ENCODE measurements at regions not wholly inside any gene's neighbourhood (a gene's known extent, or its start where the extent isn't known, plus 50 kb on each side); places are given as distances from the start of the nearest gene placed in this dataset.

DNA sequence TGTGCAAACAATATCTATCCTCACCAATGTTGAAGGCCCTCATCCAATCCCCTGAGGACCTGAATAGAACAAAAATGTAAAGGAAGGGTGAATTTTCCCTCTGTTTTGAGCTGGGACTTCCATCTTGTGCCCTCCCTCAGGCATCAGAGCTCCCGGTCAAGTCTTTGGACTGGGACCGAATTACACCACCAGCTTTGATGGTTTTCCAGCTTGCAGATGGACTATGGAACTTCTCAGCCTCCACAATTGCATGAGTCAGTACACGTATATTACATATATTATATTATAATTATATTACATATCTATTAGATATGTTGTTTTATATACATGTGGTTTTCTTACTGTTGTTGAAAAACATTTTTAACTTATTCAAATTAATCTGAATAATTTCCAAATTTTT is 496.4 kb downstream of the CMPK2 start:
- DNase-seq = no peak

DNA sequence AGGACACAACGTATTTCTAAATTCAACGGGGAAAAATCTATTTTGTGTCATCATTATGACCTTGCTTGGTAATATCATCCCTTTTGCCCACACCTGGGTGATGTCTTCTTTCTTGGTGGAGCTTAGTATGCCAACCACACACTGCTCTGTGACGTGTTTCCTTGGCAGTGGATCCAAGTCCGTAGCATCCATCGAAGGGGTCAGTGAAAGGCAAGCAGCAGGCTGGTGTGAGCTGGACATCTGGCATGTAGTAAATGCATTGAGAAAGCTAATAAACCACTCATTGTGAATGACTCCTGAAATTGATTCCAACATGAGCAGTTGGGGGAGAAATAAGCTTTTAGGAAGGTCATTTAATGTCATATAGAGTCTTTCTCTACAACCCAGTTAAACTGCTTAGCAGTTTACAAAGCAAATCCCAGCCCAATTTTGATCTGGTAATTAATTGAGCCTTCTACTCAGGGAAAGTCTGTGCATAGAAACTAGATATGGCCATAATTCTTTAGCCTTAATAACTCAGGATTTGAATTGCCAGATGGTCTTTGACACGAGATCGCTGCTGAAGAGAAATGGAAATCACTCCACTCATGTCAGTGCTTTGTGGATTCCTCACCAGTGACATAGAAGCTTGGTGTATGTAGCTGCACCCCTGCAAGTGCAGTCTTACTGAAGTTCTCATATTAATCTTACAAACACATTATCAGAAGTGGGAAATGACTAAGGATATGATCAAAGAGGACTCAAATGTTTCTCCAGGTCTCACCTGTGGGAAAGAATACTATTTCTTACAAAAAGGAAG is 494.8 kb downstream of the CMPK2 start:
- no peak for DNase-seq

DNA sequence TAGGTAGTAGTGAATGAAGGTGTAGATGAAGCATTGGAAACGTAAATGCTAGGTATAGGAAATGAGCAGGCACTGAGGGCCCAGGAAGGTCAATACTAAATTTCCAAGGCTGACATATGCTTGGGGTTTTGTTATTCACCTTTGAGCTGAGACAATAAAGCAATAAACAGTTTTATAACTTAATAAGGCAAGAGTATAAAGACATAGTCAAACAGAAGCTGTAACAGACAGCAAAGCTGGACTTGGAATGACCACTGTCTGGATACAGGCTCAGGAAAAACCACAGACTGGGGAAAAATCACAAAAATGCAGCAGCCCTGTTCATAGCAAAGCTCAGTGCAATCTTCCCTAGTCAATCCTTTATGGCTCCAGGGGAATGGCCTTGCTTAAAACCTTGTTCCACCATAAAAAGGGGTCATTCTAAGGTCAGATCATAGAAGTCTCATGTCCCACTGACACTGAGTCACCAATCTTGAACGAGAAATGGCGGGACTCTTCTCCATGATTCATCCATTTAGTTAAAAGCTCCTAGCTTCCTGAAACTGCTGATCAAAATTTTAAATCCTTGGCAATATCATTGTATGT is 493.3 kb downstream of the CMPK2 start:
- DNase-seq = no peak

DNA sequence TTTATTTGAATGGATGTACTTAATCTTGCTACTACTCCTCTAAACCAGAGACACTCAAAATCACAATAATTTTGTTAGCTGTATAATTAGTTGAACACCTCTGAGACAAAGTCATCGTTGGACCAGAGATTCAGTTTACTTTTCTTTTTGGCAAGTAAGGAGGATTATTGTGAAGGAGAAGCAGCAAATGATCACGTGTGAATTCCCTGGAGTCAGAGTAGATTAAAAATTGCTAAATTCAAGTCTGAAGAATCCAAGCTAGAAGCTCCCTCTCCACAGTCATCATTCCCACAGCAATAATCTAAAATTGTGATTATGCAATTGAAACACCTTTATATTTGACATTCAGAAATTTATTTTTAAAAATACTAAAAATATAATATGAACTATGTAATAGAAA is 484.4 kb downstream of the CMPK2 start:
- DNase-seq = no peak

DNA sequence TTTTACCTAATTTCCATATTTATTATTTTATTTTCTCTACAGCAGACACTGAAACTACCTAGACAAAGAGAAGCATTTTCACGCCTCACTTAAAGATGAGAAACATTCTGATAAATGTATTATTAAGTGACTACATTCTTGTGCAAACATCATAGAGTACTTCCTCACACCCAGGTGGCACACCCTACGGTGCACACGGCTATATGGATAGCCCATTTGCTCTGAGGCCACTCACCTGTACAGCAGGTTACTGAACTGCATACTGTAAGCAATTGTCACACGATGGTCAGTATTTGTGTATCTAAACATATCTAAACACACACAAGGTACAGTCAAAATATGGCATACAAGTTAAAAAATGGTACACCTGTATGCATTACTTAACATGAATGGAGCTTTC is 481.4 kb downstream of the CMPK2 start:
- no peak for DNase-seq

DNA sequence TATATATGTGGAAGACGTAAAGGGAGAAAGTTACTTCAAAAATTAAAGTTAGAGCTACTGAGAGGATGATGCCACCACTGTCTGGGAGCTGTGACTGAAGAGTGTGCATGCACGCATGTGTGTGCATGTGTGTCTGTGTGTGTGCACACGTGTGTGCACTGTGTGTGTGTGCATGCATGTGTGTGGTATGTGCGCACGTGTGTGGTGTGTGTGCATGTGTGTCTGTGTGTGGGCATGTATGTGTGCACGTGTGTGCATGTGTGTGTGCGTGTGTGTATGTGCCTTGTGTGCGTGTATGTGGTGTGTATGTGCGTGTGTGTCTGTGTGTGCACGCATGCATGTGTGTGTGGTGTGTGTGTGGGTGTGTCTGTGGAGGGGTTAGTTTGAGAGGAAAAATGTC is 473.4 kb downstream of the CMPK2 start:
- DNase-seq = no peak

DNA sequence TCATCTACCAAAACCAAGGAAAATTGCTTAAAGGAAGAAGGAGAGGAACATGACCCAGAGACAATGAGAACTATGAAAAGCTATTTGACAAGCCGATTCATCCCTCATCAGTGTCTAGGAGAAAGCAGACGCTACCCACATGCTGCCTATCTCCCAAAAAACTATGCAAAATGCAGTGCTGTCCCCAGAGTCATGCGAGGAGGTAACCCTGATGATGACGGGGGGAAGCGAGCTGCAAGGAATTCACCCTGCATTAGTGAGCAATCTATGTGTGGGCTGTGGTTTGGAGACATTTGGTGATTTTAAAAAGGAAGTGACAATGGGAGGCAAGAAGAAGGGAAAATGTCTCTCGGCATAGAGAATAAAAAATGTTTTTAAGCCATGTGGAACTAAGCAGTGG is 472.7 kb downstream of the CMPK2 start:
- no peak for DNase-seq

DNA sequence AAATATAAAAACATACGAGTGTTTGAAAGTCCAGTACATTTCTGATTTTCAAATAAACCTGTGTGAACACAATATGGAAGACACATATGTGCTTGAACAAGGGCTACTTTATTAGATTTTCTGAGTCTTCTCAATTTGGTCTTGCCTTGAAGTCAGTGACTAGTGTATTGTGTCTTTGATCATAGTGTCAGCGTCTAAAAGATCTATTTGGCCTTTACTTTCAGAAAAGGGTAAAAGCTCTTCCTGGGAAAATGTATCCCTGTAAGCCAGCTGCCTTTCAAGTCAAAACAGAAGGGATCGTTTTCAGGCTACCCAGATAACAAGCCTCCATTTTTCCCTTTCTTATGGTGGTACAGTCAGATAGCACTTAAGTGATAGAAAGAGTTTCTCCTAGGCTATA is 471.9 kb downstream of the CMPK2 start:
- DNase-seq = no peak

DNA sequence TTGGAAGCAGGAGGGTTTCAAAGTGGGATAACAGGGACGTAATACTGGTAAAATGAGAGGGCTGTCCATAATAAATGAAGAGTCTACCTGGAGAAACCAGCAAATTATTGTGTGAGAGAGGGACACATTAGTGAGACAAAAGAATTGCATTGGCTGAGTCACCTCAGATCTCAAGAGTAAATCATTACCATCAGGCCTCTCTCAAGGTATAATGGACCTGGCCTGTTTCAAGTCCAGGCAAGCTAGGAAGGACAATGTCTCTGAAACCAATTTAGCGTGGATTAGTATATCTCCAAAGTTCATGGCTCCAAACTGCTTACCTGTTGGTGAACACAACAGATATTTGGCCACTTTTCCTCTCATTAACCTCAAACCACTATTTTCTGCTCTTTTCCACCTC is 471.4 kb downstream of the CMPK2 start:
- DNase-seq = no peak

DNA sequence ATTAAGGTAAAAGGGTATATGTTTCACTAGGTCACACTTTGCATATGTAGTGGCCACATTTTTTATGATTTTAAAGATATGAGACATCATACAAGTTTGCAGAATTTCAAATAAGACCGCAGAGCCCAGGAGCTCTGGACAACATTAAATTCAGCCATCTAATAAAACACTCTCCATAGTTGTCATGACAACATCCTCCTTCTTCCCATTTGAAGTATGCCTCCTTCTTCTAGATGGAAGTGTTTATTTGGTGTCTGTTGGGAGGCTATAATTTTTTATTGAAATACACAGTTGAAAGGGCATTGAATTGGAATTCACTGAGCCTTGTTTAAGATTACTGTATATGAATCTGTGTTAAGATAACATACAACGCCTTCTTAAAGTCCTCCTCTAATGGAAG is 467.3 kb downstream of the CMPK2 start:
- no peak for DNase-seq

DNA sequence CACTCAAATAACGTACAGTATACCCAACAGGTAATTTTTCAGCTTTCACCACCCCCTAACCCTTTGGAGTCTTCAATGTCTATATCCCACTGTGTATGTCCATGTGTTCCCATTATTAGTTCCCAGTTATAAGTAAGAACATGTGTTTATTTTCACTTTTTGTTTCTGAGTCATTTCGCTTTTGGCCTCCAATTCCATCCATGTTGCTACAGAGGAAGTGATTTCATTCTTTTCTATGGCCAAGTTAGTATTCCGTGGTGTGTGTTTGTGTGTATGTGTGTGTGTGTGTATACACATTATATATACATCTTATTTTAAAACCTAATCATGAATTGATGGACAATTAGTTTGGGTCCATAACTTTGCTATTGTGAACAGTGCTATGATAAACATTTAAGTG is 464.4 kb downstream of the CMPK2 start:
- DNase-seq = no peak

DNA sequence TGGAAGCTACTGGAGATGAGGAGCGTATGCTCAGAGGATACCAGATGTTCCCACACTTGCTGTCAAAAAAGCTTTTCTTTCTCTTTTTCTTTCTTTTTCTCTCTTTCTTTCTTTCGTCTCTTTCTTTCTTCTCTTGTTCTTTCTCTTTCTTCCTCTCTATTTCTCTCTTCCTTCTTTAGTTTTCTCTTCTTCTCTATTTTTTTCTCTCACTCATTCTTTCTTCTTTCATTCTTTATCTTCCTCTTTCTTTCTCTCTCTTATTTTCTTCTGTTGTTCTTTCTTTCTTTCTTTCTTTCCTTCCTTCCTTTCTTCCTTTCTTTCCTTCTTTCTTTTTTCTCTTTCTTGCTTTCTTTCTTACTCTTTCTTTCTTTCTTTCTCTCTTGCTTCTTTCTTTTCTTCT is 457.6 kb downstream of the CMPK2 start:
- DNase-seq = no peak

DNA sequence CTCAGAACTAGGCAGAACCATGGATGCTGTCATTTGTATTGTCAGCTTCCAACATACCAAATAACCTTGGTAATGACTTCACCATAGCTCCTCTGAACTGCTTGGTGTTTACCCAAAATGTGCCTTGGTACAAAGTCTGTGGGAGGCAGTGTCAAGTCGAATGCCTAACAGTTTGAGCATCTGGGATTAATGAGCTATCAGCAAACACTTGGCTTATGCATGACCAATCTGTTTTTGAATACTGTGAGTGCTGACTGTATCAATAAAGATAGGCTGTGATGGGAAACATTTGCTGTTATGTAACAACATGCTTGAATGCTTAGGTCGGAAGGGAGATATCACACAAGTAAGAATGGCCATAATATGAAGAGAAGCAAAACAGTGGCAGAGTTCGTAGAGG is 455.4 kb downstream of the CMPK2 start:
- no peak for DNase-seq

DNA sequence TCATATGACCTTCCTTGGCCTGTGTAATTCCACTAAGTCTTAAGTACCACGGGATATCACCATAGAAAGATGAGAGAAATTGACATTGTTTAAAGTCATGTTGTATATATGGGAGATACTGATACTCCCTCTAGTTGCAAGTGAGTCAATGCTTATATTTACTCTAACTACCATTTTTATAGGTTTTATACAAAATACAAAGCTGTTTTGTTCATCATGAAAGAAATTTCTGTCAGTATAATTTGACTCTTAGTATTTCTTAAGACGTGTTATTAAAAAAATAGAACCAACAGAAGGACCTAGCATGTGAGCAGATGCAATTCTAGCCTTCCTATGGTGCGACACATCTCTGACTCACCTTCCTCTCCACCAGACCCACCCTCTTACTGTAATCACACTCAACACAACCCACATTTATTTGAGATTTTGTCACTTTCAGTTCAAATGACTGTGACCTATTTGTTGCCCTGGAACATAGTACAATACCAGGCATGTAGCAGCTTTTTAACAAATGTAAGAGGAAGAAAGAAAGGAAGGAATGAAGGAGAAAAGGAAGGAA is 453.1 kb downstream of the CMPK2 start:
- no peak for DNase-seq

DNA sequence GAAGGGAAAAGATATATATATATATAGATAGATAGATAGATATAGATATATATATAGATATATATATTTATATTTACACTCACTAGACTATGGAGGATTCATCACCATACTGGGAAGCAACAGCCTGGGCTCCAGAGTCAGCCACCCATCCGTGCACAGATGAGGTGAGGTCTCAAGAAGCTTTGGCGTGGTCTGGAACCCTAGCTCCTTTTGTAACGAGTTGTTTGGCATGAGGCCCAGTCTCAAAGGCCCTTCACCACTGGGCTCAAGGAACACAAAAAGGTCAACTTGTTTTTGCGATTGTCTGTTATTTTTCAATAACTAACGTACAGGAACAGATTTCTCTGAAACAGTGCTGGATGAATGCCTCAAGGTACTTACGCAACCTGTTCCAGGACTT is 448.7 kb downstream of the CMPK2 start:
- no peak for DNase-seq

DNA sequence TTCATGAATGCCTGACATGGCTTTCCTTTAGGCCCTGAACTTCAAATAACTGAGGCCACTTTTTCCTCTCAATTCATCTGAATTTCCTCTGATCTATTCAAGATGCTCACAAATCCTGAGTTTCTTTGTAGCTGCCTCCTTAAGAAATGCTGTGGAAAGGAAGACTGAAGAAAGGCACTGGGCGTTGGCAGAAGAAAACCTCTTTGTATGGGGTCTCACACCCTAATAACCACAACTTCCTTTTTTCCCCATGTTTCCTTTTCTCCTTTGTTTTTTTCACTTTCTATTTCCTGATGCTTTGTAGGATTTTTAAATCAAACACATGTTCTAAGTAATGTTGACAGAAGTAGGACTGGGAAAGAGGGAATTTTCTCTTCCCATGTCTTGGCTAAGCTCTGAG is 447.4 kb downstream of the CMPK2 start:
- DNase-seq = no peak

DNA sequence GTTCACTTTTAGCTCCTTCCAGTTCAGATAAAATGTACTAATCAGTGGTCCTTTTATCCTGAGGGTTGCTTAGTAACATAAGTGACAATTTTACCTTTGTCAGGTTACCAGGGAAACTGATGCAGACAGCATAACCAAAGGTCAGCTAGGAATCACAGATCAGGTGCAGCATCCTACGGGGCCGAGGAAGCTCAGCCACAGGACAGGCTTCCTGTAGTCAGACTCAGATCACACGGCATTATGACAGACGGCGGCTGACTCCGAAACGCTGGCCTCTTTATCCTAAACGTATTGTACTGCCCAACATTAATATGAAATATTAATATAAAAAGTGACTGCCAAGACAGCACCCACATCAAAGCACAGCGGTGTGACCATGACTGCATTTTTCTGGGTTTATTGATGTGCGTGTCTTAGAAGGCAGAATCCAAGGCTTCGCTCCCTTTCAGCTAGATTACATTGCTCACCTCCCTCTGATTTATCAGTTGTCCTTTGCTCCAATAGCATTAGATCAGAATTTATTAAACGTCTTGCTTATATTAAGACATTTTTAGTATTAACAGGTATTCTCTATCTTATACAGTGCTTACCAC is 444.5 kb downstream of the CMPK2 start:
- no peak for DNase-seq

DNA sequence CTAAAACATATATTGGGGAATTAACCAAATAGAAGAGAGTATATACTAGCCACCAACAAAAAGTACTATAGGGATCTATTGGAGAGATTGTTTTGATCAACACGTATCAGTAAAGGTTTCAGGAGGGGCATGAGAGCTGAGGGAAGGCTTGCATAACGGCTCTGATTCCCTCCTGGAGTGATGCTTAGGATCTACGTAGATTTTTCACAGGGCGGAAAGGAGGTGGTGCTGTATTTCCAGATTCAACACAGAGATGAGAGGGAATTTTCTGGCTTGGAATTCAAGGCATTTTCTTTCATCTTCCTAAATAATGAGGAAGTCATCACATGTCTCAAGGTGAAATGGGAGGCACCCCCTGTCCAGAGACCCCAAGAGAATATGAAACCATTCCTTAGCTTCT is 443.8 kb downstream of the CMPK2 start:
- no peak for DNase-seq

DNA sequence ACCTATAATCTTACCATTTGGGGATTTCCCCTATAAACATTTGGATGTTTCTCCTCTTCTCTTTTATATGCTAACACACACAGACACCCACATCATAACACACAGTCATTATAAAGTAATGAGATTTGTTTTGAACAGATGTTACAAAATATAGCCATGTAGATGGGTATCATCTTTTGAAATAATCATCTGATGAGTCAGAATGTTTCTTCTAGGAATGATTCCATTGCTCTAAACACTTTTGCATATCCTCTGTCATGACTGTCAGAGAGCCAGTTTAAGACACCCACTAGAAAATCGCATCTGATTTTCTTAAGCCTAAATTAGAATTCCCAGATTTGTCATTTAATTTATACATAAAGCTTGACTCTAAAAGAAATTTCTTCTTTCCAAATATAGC is 442.6 kb downstream of the CMPK2 start:
- no peak for DNase-seq

DNA sequence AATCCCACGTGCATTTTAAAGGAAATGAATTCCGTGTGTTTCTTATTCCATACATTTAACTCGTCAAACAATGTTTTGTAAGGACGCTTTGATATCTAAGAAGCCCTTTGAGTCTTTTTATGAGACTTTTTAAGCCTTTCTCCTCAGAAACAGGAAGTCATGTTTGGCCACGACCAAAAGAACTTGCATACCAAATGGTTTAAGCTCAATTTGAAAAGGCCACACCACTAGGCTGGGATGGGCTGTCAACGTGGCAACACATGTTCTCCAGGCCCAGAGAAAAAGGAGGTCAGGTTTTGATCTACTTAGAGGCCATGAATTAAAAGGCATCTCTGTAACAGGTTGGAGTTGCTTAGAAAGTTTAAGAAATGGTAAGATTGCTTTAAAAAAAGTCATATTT is 441.8 kb downstream of the CMPK2 start:
- no peak for DNase-seq

DNA sequence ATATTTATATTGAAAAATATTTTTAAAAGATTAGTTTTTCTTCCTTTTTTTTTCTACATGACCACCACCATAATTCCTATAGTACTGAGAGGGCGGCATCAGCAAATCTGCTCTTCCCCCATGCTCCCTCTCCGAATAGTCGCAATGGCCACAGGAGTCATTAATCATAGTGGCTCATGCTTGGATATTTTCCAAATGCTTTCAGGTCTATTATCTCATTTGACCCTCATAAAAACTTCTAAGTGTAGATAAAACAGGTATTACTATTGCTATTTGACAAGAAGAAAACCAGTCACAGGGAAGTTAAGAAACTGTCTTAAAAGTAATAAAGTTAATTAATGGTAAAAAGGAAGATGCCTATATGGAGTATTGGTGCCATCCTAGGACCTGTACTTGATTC is 440.7 kb downstream of the CMPK2 start:
- no peak for DNase-seq

DNA sequence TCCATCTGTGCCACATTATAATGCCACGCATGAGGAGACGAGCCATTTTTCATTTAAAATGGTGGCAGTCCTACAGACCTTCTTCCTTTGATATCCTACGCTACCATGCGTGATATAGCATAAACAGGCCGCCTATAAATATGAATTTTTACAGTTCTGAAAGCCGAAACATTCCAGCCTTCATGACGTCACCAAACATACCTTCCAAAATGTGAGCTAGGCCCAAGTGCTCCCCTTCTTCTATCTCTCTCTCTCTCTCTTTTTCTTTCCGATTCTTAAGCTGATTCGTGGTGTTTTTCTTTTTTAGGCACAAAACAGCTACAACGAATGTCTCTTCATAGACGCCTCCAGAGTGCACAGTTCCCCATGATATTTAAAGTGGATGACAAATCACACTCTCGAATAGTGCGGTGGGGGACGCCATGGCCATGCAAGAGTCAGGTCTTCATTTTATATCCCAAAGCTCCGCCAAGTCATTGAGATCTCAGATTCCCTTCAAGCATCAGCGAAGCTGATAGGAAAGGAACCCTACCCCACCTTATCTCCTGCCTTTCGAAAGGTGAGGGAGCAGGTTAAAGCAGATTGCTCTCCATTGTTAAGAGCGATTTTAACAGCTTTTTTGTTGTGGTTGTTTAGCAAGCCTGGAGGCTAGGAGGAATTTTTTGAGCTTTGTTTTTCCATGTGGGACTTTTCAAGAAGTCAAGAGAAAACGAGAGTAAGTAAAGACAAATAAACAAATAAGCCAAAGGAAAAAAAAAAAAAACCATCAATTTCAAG is 436.3 kb downstream of the CMPK2 start:
- no peak for DNase-seq

DNA sequence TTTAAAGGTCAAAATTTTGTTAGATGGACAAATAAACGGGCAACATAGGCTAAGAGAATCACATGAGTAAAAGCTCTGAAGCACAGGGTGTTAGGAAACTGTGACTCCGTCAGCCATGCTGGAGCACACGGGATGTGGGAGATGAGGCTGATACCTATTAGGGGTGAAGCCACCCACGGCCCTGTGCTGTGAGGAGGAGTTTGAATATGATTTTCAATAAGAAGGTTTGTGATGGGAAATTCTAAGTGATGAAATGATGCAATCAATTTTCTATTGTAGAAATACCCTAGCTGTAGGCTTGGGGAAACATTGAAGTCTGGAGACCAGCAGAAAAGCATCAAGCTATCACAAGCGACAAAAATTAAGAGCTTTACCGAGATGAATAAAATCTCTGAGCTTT is 431.3 kb downstream of the CMPK2 start:
- no peak for DNase-seq

DNA sequence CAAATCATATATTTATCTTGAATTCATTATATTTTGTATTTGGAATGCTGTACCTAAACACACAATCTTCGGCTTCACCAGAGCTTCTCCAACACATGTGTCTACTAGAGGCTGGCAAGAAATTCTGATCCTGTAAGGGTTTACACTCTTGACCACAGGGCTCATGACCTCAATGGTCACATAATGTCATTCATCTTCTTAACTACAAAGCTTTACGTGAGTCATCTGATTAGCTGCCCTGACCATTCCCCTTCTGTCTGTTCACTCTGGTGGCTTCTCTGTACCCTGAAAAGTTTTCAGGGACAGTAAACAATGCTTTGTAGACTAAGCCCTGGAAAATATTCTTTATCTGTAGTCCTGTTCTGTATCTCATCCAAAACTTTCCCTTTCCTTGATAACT is 423.9 kb downstream of the CMPK2 start:
- no peak for DNase-seq

All from NCI-H1930 (cell line).